H9 (cell line): ENCODE measurements at regions not wholly inside any gene's neighbourhood (a gene's known extent, or its start where the extent isn't known, plus 50 kb on each side); places are given as distances from the start of the nearest gene placed in this dataset.

Experiments used
- DNase-seq: peaks from one replicate; pipeline ENCODE4 v3.0.0-alpha.2; 2017
- H2AFZ ChIP-seq: one replicate; pipeline ENCODE4 v1.6.1; 2013; ENCODE audit warnings: mild to moderate bottlenecking, low read length, control low read depth, moderate library complexity
- H2AK5ac ChIP-seq: 2 replicates; pipeline ENCODE4 v1.6.1; 2013; ENCODE audit warnings: low read length, control low read depth, mixed read lengths; ENCODE audit not compliant: insufficient read length
- H2BK120ac ChIP-seq: one replicate; pipeline ENCODE4 v1.6.1; 2013; ENCODE audit warnings: low read depth, mild to moderate bottlenecking, low read length, control low read depth, inconsistent platforms; ENCODE audit not compliant: poor library complexity, severe bottlenecking
- H2BK12ac ChIP-seq: 2 replicates; pipeline ENCODE4 v1.6.1; 2013; ENCODE audit warnings: low read length, control low read depth, mixed read lengths, low read depth; ENCODE audit not compliant: insufficient read length
- H2BK15ac ChIP-seq: 2 replicates; pipeline ENCODE4 v1.6.1; 2013; ENCODE audit warnings: low read depth, low read length, control low read depth
- H2BK20ac ChIP-seq: one replicate; pipeline ENCODE4 v1.6.1; 2013; ENCODE audit warnings: low read depth, mild to moderate bottlenecking, low read length, control low read depth, inconsistent platforms; ENCODE audit not compliant: poor library complexity, severe bottlenecking
- H2BK5ac ChIP-seq: 2 replicates; pipeline ENCODE4 v1.6.1; 2013; ENCODE audit warnings: low read length, control low read depth, mixed read lengths; ENCODE audit not compliant: insufficient read length
- H3K14ac ChIP-seq: 2 replicates; pipeline ENCODE4 v1.6.1; 2013; ENCODE audit warnings: low read length, control low read depth; ENCODE audit not compliant: insufficient read depth
- H3K18ac ChIP-seq: 2 replicates; pipeline ENCODE4 v1.6.1; 2013; ENCODE audit warnings: low read depth, mild to moderate bottlenecking, mixed read lengths, low read length, control low read depth; ENCODE audit not compliant: insufficient read length
- H3K23ac ChIP-seq: 2 replicates; pipeline ENCODE4 v1.6.1; 2013; ENCODE audit warnings: low read length, control low read depth, mixed read lengths, low read depth; ENCODE audit not compliant: insufficient read length
- H3K23me2 ChIP-seq: 2 replicates; pipeline ENCODE4 v1.6.1; 2013; ENCODE audit warnings: low read depth, mild to moderate bottlenecking, mixed read lengths, low read length, control low read depth; ENCODE audit not compliant: insufficient read length, poor library complexity, severe bottlenecking
- H3K27ac ChIP-seq: 2 replicates; pipeline ENCODE4 v1.5.1; 2013; ENCODE audit warnings: low read length, control low read depth, mixed read lengths, low read depth; ENCODE audit not compliant: insufficient read length
- H3K27me3 ChIP-seq: 2 replicates; pipeline ENCODE4 v1.6.1; 2013; ENCODE audit warnings: low read length, control low read depth, inconsistent platforms; ENCODE audit not compliant: insufficient read depth
- H3K4ac ChIP-seq: 2 replicates; pipeline ENCODE4 v1.6.1; 2013; ENCODE audit warnings: low read depth, mild to moderate bottlenecking, control low read depth, inconsistent platforms, low read length, moderate library complexity
- H3K4me1 ChIP-seq: 2 replicates; pipeline ENCODE4 v1.6.1; 2013; ENCODE audit warnings: low read length, control low read depth, inconsistent platforms; ENCODE audit not compliant: insufficient read depth
- H3K4me2 ChIP-seq: 2 replicates; pipeline ENCODE4 v1.6.1; 2013; ENCODE audit warnings: low read length, control low read depth, mixed read lengths; ENCODE audit not compliant: insufficient read length, insufficient read depth
- H3K56ac ChIP-seq: 2 replicates; pipeline ENCODE4 v1.6.1; 2013; ENCODE audit warnings: low read depth, mild to moderate bottlenecking, mixed read lengths, low read length, control low read depth; ENCODE audit not compliant: insufficient read length
- H3K79me1 ChIP-seq: 2 replicates; pipeline ENCODE4 v1.6.1; 2013; ENCODE audit warnings: low read depth, mild to moderate bottlenecking, moderate library complexity, low read length, control low read depth, inconsistent platforms; ENCODE audit not compliant: insufficient read depth, poor library complexity, severe bottlenecking
- H3K79me2 ChIP-seq: 2 replicates; pipeline ENCODE4 v1.6.1; 2013; ENCODE audit warnings: low read length, control low read depth, inconsistent platforms; ENCODE audit not compliant: insufficient read depth
- H3K9ac ChIP-seq: 2 replicates; pipeline ENCODE4 v1.6.1; 2013; ENCODE audit warnings: low read length, control low read depth, mixed read lengths; ENCODE audit not compliant: insufficient read length; ENCODE audit errors: extremely low read depth
- H3K9me3 ChIP-seq: one replicate; pipeline ENCODE4 v1.6.1; 2013; ENCODE audit warnings: low read depth, low read length, inconsistent platforms; ENCODE audit not compliant: control insufficient read depth
- H3T11ph ChIP-seq: one replicate; pipeline ENCODE4 v1.6.1; 2013; ENCODE audit warnings: mild to moderate bottlenecking, low read length, control low read depth, inconsistent platforms
- H4K20me1 ChIP-seq: one replicate; pipeline ENCODE4 v1.6.1; 2013; ENCODE audit not compliant: control insufficient read depth, insufficient read length, insufficient read depth
- H4K5ac ChIP-seq: 2 replicates; pipeline ENCODE4 v1.6.1; 2013; ENCODE audit warnings: low read depth, mild to moderate bottlenecking, mixed read lengths, low read length, control low read depth; ENCODE audit not compliant: insufficient read length
- H4K8ac ChIP-seq: replicated peaks from 2 replicates; pipeline ENCODE4 v1.6.1; 2013; ENCODE audit warnings: low read length, control low read depth, mixed read lengths, low read depth; ENCODE audit not compliant: insufficient read length
- H4K91ac ChIP-seq: 2 replicates; pipeline ENCODE4 v1.6.1; 2013; ENCODE audit warnings: low read depth, mild to moderate bottlenecking, moderate library complexity, mixed read lengths, low read length, control low read depth; ENCODE audit not compliant: insufficient read length
- H3K27ac Mint-ChIP-seq, 3 experiments: 2 replicates in 2 of 3; 3 replicates in 1 of 3; pipeline ENCODE4 v1.8.0; 2020 to 2021; ENCODE audit warnings: mixed read lengths in 3 of 3, mild to moderate bottlenecking in 1 of 3, moderate library complexity in 1 of 3
- H3K27me3 Mint-ChIP-seq: 2 replicates; pipeline ENCODE4 v1.8.0; 2021; ENCODE audit warnings: low read depth, mild to moderate bottlenecking, moderate library complexity, mixed read lengths
- H3K36me3 Mint-ChIP-seq, 3 experiments: 2 replicates in 2 of 3; 3 replicates in 1 of 3; pipeline ENCODE4 v1.8.0; 2020 to 2021; ENCODE audit warnings: low read depth in 3 of 3, mixed read lengths in 3 of 3; ENCODE audit not compliant: insufficient read depth in 1 of 3
- H3K4me1 Mint-ChIP-seq, 2 experiments: 2 replicates each; pipeline ENCODE4 v1.8.0; 2020; ENCODE audit warnings: mixed read lengths in 2 of 2
- H3K4me3 Mint-ChIP-seq, 2 experiments: 2 replicates in 1 of 2; 3 replicates in 1 of 2; pipeline ENCODE4 v1.8.0; 2020 to 2021; ENCODE audit warnings: mild to moderate bottlenecking in 2 of 2, mixed read lengths in 2 of 2, moderate library complexity in 1 of 2
- H3K9me3 Mint-ChIP-seq, 2 experiments: 2 replicates in 1 of 2; 3 replicates in 1 of 2; pipeline ENCODE4 v1.8.0; 2020; ENCODE audit warnings: mild to moderate bottlenecking in 2 of 2, mixed read lengths in 2 of 2, moderate library complexity in 1 of 2
- CTCF ChIP-seq: fragments of 200-600 bp; sonication (generic); conservative IDR thresholded peaks from 3 replicates; pipeline ENCODE4 v1.8.0; 2021; ENCODE audit warnings: antibody characterized with exemption, mild to moderate bottlenecking
- WGBS: extraction: QIAGEN DNeasy Blood & Tissue Kit; methylation state at CpG from one replicate; pipeline ENCODE4 v1.1.7; 2013; ENCODE audit warnings: missing lambda C conversion rate, low lambda C conversion rate, mixed read lengths; ENCODE audit not compliant: insufficient read length; ENCODE audit errors: extremely low coverage; 5-methylcytosine and 5-hydroxymethylcytosine counted together

DNA sequence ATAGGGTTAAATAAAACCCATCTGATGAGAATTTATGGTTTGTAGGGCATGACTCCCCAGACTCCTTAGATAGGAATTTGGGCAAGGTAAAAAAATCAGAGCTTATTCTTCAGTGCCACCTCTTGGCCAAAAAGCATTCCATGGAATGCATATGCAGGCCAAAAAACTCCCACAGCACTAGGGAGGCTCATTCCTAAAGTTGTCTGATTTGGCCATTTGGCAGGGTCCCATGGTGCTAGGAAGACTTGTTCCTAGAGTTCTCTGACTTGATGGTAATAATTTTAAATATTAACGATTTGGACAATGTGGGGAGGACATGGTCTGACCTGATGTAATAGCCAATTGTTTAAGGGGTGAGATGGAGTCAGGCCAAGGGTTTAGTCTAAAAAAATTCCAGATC, 93.0 kb downstream of the SPIN4 start:
- H3K9me3 ChIP-seq = peaks cover 3% of the 10 kb centered on the region
- no peak overlapping the region for H4K91ac ChIP-seq
- H3K23me2 ChIP-seq = no peaks in the 10 kb centered on the region
- H4K8ac ChIP-seq = no peak overlapping the region
- no CpG with 5 or more reads among the region's 1 CpG for WGBS
- no peak overlapping the region for H3K4me2 ChIP-seq
- no peak overlapping the region for H3K4ac ChIP-seq
- no peak for DNase-seq
- no peaks in the 10 kb centered on the region for H3K4me1 ChIP-seq
- no peaks in the 10 kb centered on the region for H3K79me1 ChIP-seq
- H2BK5ac ChIP-seq = no peak overlapping the region
- H2BK15ac ChIP-seq = no peak overlapping the region
- no peak overlapping the region for H2BK20ac ChIP-seq
- Mint-ChIP-seq H3K27ac (no peak overlapping the region), H3K4me1 (no peaks in the 10 kb centered on the region), H3K36me3 (no peaks in the 10 kb centered on the region), H3K27me3 (no peaks in the 10 kb centered on the region), H3K4me3 (no peak overlapping the region), H3K9me3 (peaks cover 10 to 21% of the 10 kb centered on the region in 2 experiments)
- no peak overlapping the region for H2AK5ac ChIP-seq
- no peak overlapping the region for H3K23ac ChIP-seq
- no peak overlapping the region for H3K56ac ChIP-seq
- no peak overlapping the region for H4K5ac ChIP-seq
- H2BK120ac ChIP-seq = no peak overlapping the region
- no peak overlapping the region for H2BK12ac ChIP-seq
- no peak overlapping the region for H3T11ph ChIP-seq
- no peak overlapping the region for H3K9ac ChIP-seq
- H4K20me1 ChIP-seq = no peaks in the 10 kb centered on the region
- no peak overlapping the region for H3K18ac ChIP-seq
- TF ChIP-seq CTCF = no peak
- no peak overlapping the region for H2AFZ ChIP-seq
- no peaks in the 10 kb centered on the region for H3K27me3 ChIP-seq
- H3K79me2 ChIP-seq = no peaks in the 10 kb centered on the region
- H3K27ac ChIP-seq = no peak overlapping the region
- H3K14ac ChIP-seq = no peak overlapping the region
